UCSD-AML1 (cell line): ENCODE measurements at regions not wholly inside any gene's neighbourhood (a gene's known extent, or its start where the extent isn't known, plus 50 kb on each side); places are given as distances from the start of the nearest gene placed in this dataset.

ENCODE experiments used
- DNase-seq: peaks from one replicate; lab custom pipeline; 2025; ENCODE audit not compliant: unreplicated experiment; lab: John Stamatoyannopoulos, UW

DNA sequence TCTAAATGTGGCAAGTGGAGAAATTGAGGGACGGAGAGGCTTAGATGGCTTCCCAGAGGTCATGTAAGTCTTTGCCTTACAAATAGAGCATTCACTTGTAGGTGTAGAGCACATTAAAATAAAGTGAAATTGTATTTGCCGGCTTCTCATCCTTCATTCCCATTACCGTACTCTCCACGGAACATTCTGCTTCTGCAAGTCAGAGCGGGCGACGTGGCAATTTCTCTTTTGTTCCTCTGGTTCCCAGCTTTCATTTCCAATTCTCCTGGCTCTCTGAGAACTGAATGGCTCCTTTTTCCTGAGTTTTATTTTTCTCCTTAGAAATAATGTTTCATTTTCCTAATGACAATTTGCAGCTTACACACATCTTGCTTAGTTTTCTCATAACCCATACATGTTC lies 51.3 kb upstream of the PFKP start:
- DNase-seq, result no peak

DNA sequence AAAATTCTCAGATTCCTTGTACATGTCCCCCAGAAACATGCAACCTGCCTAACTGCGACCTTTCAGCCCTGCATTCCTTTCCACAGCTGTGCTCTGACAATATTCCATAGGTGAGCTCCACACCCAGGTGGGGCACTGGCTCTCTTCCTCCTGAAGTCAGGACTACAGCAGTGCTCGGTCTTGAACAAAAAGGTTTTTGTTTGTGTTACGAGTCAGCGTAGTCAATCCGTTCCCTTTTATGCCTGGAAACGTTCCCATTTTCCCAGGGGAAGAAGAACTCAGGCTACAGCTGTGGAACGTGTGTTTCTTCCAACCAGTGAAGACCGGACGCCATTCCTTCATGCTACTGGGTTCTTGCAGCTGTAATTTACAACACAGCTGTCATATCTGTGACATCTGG lies 52.4 kb upstream of the PFKP start:
- no peak for DNase-seq

DNA sequence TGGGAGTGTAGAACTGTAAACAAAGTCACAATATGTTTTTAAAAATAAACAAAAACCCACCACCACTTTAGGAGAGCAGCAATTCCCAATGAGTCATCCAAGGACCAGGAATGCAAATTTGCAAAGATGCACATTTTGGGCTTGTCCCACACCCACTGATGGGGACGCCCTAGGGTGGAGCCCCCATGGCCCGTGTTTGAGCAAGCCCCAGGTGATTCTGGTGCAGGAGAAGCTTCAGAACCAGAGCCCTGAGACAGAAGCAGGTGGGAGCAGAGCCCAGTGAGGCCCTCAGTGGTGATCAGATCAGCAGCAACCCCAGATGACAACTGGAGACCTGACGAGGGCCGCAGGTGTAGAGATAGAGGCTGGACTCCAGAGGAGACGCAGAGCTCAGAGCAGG lies 55.1 kb upstream of the PFKP start:
- DNase-seq, result no peak

DNA sequence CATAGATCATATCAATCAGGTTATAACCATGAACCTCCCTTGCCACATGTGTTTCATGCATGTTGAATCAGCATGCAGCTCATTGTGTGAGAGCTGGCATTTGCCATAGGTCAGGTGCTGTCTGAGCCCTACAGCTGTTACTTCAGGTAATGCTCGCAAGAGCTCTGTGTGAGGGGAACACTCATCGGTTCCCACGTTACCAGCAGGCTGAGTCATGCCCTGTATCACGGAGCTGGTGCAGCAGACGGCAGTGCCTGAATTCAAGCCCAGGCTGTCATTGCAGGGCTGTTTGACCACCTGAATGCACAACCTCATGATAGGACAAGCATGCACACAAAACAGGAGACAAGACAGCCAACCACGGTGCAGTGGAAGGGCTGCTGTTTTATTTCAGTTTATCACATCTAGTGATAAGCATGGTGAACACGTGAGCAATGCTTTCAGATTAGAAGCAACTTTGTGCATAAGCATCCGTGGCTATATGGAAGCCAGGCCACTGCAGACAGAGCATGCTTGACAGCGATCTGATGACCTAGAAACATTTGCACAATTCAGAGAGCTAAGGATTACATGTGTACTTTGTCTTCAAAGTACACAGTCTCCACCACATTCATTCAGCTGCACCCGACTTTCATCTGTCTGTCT lies 56.4 kb upstream of the PFKP start:
- no peak for DNase-seq

DNA sequence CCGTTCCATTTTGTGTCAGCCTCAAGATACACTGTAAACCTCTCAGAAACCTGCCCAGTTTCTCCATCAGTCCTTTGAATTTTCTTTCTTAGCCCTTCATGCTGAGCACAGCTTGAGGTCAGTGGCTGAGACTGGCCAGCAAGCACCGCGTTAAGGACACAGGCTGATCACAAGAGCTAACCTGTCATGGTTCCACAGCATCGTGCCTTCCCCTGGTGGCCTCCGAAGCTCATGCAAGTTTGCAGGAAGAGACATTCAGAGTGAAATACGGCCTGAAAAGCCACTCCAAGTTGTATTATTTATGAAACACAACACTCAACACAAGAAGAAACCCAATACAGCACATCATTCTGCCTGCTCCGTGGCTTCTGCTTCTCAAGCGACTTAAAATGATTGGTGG lies 57.0 kb upstream of the PFKP start:
- DNase-seq, result no peak

DNA sequence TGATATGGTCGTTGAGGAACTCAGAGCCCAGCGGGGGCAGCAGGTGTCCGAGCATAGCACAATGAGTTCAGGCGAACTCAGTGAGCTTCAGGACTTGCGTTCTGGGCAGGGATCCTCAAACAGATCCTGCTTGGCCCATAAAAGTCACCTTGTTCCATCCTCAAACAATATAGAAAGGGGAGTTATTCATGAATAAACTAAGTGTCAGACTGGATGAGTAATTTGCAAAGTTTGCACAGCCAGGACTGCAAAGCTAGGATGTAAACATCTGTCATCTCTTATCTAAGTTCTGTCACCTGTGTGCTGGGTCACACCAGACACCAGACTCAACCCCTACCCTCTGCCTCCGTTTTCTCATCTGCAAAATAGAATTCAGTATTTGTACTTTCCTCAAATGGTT lies 58.0 kb upstream of the PFKP start:
- no peak for DNase-seq

GRCh38 chr10:3008518-3009195 lies 58.7 kb upstream of the PFKP start:
- no peak for DNase-seq

DNA sequence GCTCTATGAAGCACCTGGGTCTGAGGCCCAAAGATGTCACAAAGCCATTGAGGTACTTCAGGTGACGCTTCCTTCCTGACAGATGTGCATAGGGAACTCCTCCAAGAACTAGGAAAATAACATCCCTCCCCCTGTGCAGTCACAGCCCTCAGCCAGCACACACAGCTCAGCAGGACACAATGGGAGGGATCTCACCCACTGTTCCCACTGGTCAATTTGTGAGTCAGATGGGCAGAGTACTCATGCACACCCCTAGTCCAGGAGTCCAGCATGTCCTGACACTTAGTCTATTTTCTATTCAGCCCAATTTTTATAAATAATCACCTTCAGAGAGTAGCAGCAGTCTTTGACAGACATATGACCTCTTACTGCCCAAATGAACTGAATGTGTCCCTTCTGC lies 60.7 kb upstream of the PFKP start:
- no peak for DNase-seq

GRCh38 chr10:3006093-3006492 lies 61.3 kb upstream of the PFKP start:
- no peak for DNase-seq

DNA sequence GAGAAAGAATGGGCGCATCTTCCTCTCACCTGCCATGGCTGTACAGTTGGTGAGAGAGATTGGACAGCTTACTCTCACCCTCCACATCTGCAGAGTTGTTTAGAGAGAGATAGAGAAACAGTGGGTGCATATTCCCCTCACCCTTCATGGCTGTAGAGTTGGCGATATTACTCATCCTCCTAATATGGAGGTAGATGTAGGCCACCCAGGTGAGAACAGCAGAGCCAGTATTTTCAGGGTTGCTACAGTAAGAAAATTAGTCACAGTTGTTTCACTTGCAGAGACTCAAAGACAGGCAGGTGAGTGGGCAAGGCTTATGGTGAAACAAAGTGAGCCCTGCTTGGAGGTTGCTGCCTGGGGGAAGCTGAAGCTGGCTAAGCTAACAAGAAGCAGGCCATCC lies 65.0 kb upstream of the PFKP start:
- DNase-seq, result no peak

- no peak for DNase-seq
Observed at GRCh38 chr10:3000048-3000447, 67.3 kb upstream of the PFKP start.

- DNase-seq, result no peak
Observed at GRCh38 chr10:2994221-2994961, 73.0 kb upstream of the PFKP start.

GRCh38 chr10:2993636-2994035 lies 73.7 kb upstream of the PFKP start:
- no peak for DNase-seq

DNA sequence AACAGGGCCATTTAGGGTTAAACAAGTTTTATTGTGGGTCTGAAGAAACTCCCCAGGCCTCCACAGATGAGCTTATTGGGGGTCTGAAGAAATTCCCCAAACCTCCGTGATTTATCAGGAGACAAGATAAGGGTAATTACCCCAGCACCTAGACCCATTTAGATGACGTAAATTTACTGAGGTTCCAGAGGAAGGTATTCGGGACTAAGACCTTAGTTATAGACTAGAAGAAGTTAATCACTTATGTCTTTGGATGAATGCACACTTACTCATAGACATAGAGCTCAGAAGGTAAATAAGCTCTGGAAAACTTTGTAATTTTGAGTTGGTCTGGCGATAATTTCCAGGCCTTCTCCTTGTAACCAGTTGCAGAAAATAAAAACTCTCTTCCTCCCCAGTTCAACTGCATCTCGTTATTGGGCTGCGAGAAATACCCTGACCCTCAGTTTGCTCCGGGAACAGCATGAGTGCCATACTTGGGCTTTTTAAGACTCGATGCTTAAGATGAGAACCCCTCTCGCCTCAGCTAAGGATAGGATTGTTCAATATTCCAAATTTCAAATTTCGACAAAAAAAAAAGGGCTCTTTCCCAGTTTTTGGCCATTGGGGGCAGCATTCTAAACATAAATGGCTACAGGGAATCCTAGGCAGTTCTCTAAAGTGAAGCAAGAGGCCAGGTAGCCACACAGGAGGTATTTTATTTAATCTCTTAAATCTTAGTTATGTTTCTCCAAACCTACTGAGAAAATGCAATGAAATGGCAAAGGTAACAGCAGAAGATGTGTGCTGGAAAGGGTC lies 74.7 kb upstream of the PFKP start:
- no peak for DNase-seq

- no peak for DNase-seq
Observed at GRCh38 chr10:2990764-2991163, 76.6 kb upstream of the PFKP start.

GRCh38 chr10:2989292-2989947 lies 77.9 kb upstream of the PFKP start:
- no peak for DNase-seq

DNA sequence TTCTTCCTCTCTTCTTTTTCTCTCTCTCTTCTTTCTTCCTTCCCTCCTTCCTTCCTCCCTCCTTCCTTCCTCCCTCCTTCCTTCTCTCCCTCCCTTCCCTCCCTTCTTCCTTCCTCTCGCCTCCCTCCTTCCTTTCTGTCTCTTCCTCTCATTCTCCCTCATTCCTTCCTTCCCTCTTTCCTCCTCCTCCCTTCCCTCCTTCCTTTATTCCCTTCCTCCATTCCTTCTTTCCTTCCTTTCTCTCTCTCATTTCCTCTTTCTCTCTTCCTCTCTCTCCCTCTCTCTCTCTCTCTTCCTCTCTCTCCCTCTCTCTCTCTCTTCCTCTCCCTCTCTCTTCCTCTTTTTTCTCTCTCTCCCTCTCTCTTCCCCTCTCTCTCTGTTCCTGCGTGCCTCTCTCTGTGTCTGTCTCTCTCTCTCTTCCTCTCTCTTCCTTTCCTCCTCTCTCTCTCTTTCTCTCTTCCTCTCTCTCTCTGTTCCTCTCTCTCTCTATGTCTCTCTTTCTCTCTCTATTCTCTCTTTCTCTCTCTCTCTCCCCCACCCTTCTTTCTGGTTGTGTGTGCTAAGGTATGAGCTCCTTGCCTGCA lies 80.1 kb upstream of the PFKP start:
- DNase-seq, result no peak

DNA sequence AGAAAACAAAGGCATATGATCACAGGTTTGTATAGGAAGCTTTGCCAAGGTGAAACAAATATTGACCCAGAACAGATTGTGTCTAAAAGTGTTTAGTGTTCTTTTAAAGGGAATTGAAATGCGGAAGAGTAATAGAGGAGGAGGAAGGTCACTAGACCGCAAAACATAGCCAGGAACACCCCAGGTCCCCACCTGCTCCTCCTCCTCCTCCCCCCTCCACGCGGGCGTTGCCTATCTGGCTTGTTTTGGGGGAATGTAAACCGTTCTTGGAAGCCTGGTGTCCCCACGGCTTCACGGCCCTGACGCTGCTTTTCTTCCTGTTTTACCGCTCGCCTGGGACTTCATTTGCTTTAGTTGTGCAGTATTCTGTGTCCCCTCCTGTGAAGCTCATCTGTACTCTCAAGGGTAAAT lies 81.0 kb upstream of the PFKP start:
- DNase-seq, result peak; percentile 53

GRCh38 chr10:2985729-2986232 lies 81.6 kb upstream of the PFKP start:
- peak; percentile 21 for DNase-seq

DNA sequence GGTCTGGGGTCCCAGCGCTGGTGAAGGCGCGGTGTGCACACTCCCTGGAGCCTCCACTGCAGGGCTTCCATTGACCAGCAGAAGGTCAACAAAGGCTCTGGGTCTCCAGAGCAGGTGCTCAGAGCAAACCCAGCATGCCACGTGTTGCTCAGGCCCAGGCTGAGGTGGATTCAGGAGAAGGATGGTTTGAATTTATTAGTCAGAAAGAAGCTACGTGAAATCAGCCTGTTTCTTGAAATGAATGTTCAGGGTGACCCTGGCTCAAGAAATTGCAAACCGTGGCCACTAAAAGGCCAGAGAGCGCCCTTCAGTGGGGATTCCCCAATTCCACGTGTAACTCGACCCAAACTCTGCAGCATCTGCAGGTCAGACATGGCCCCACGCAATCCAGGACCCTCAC lies 82.7 kb upstream of the PFKP start:
- DNase-seq, result no peak

- no peak for DNase-seq
Observed at GRCh38 chr10:2982146-2982545, 85.2 kb upstream of the PFKP start.
